ENCODE measurements at regions not wholly inside any gene's neighbourhood (a gene's known extent, or its start where the extent isn't known, plus 50 kb on each side); places are given as distances from the start of the nearest gene placed in this dataset.

DNA sequence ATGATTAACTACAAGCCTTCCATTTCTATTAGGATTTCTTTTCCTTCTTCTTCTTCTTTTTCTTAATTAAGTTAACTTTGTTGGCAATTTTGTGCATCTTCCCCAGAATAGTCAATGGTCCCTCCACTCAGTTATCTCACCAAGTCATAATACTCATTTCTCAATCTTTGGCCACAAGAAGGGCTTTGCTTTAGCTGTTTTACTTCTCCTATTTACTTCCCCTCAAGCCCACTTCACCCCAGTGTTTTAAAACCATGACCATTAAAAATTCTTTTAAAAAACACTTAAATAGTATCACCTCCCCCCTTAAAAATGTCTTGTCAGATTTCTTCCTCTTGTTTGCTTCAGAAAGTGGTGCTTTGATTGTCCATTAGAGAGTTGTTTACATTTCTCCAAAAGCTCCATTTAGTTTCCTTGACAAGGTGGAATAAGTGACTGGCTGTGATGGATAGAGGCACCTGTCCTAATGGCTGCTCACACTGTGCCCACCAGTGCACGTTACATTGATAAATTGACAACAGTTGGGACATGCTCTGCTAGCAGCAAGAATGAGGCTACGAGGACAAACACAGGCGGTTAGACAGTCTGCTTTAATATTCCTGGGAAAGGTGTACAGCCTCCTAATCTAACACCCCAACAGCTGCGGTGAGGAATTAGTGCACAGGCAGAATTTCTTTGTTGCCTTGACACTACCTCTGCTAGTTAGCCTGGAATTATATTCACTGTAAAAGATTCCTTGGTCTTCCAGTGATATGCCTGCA lies 354.7 kb downstream of the LMO4 start:
- ATAC-seq (no peak), DNase-seq (no peak)
- no peak overlapping the region for H3K4me3 ChIP-seq (ENCODE audit: low read length)
- CTCF ChIA-PET = no interaction called here
- Mint-ChIP-seq H3K4me3 (peak overlapping the region in 4 of 10 donors; percentile 15 to 85 (median 76)), H3K27ac (peak overlapping the region in 1 of 9 donors; percentile 24), H3K9me3 (peaks cover 0 to 4% (median 0%) of the 10 kb centered on the region in 11 donors), H3K27me3 (peaks cover 0 to 15% (median 0%) of the 10 kb centered on the region in 5 donors), H3K36me3 (no peaks in the 10 kb centered on the region), H3K4me1 (no peaks in the 10 kb centered on the region)
- no peaks in the 10 kb centered on the region for H3K4me1 ChIP-seq (ENCODE audit: control insufficient read depth in 2 of 2, insufficient read depth in 2 of 2, low read length in 2 of 2)
- intact Hi-C loops (cut with micrococcal nuclease) = no loop called here
- no peaks in the 10 kb centered on the region for H3K9me3 ChIP-seq (ENCODE audit: control insufficient read depth in 2 of 3, low read length in 3 of 3)
- no peaks in the 10 kb centered on the region for H3K27me3 ChIP-seq (ENCODE audit: control insufficient read depth in 2 of 2, insufficient read depth in 2 of 2, low read length in 2 of 2)
- H3K27ac ChIP-seq (ENCODE audit: low read depth, low read length) = no peak overlapping the region
- POLR2A ChIA-PET = no interaction called here
- no peaks in the 10 kb centered on the region for H3K36me3 ChIP-seq (ENCODE audit: control insufficient read depth in 2 of 3, insufficient read depth in 3 of 3, low read length in 3 of 3)

DNA sequence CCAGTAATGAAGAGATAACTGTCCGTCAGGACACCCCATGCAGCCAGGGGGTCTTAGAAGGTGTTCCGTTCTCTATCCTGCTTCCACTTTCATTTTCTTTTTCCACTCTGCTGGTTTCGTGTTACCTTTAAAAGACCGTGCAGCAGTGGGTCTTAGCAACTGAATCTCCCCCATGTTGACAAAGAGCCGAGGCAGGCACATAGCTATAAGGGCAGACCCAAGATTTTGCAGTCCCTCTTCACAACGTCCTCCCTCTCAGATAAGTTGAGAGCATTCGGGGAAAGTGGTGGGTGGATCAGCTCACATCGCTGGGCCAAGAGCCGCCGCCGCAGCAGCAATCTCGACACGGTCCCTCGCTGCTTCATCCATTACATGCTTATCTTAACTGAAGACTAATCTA lies 355.5 kb downstream of the LMO4 start:
- H3K4me3 ChIP-seq (ENCODE audit: low read length) = peak overlapping the region; percentile 6
- Mint-ChIP-seq H3K9me3 (peaks cover 0 to 4% (median 0%) of the 10 kb centered on the region in 11 donors), H3K27ac (peak overlapping the region in 7 of 9 donors; percentile 3 to 91 (median 46)), H3K36me3 (no peaks in the 10 kb centered on the region), H3K4me3 (peak overlapping the region in 9 of 10 donors; percentile 65 to 85 (median 74)), H3K4me1 (no peaks in the 10 kb centered on the region), H3K27me3 (peaks cover 0 to 19% (median 0%) of the 10 kb centered on the region in 5 donors)
- H3K4me1 ChIP-seq (ENCODE audit: control insufficient read depth in 2 of 2, insufficient read depth in 2 of 2, low read length in 2 of 2) = no peaks in the 10 kb centered on the region
- H3K27ac ChIP-seq (ENCODE audit: low read depth, low read length) = no peak overlapping the region
- no peaks in the 10 kb centered on the region for H3K36me3 ChIP-seq (ENCODE audit: control insufficient read depth in 2 of 3, insufficient read depth in 3 of 3, low read length in 3 of 3)
- CTCF ChIA-PET = interaction anchor here (0.7 kb wide), 1 partner anchor 76 kb away, joined by 3 read pairs; no protein-coding TSS in a partner anchor
- intact Hi-C loops (cut with micrococcal nuclease) = loop anchor here in 1 of 2 donors (2.0 kb wide), 1 partner anchor 355 kb away; the partner anchor contains the start of gene LMO4
- ATAC-seq = no peak
- POLR2A ChIA-PET = no interaction called here
- H3K27me3 ChIP-seq (ENCODE audit: control insufficient read depth in 2 of 2, insufficient read depth in 2 of 2, low read length in 2 of 2) = no peaks in the 10 kb centered on the region
- peak in 2 of 9 donors; percentile 5 to 7 for DNase-seq
- no peaks in the 10 kb centered on the region for H3K9me3 ChIP-seq (ENCODE audit: control insufficient read depth in 2 of 3, low read length in 3 of 3)

DNA sequence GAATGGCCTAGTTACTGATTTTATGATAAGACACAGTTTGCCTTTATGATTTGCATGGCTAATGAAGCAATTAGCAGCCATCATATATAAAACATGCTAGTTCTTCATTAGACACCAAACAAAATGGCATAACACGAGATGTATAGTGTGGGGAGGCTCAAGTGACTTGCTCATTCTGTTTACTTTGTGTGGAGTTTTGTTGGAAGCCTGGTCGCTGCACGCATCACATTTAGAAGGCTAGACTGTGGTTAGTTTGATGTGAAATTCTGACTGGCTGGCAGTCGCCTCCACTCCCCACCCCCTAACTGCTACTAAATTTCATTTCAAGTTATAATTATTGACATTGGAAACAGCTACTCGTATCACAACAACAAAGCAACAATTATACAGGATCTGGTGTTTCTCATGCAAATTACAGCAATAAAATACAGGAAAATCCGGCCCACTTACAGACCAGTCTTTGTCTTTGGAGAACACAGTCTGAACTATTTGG lies 356.1 kb downstream of the LMO4 start:
- no peak for ATAC-seq
- no peak overlapping the region for H3K27ac ChIP-seq (ENCODE audit: low read depth, low read length)
- H3K9me3 ChIP-seq (ENCODE audit: control insufficient read depth in 2 of 3, low read length in 3 of 3) = no peaks in the 10 kb centered on the region
- H3K36me3 ChIP-seq (ENCODE audit: control insufficient read depth in 2 of 3, insufficient read depth in 3 of 3, low read length in 3 of 3) = no peaks in the 10 kb centered on the region
- H3K4me3 ChIP-seq (ENCODE audit: low read length) = peak overlapping the region; percentile 6
- intact Hi-C loops (cut with micrococcal nuclease) = loop anchor here in 1 of 2 donors (2.0 kb wide), 1 partner anchor 356 kb away; the partner anchor contains the start of gene LMO4
- Mint-ChIP-seq H3K4me1 (no peaks in the 10 kb centered on the region), H3K9me3 (peaks cover 0 to 4% (median 0%) of the 10 kb centered on the region in 11 donors), H3K27ac (peak overlapping the region in 5 of 9 donors; percentile 3 to 58 (median 39)), H3K27me3 (peaks cover 0 to 19% (median 0%) of the 10 kb centered on the region in 5 donors), H3K4me3 (peak overlapping the region in 8 of 10 donors; percentile 65 to 77 (median 74)), H3K36me3 (no peaks in the 10 kb centered on the region)
- ChIA-PET POLR2A (no interaction called here), CTCF (no interaction called here)
- H3K27me3 ChIP-seq (ENCODE audit: control insufficient read depth in 2 of 2, insufficient read depth in 2 of 2, low read length in 2 of 2) = no peaks in the 10 kb centered on the region
- H3K4me1 ChIP-seq (ENCODE audit: control insufficient read depth in 2 of 2, insufficient read depth in 2 of 2, low read length in 2 of 2) = no peaks in the 10 kb centered on the region
- DNase-seq = peak in 1 of 9 donors; percentile 0

DNA sequence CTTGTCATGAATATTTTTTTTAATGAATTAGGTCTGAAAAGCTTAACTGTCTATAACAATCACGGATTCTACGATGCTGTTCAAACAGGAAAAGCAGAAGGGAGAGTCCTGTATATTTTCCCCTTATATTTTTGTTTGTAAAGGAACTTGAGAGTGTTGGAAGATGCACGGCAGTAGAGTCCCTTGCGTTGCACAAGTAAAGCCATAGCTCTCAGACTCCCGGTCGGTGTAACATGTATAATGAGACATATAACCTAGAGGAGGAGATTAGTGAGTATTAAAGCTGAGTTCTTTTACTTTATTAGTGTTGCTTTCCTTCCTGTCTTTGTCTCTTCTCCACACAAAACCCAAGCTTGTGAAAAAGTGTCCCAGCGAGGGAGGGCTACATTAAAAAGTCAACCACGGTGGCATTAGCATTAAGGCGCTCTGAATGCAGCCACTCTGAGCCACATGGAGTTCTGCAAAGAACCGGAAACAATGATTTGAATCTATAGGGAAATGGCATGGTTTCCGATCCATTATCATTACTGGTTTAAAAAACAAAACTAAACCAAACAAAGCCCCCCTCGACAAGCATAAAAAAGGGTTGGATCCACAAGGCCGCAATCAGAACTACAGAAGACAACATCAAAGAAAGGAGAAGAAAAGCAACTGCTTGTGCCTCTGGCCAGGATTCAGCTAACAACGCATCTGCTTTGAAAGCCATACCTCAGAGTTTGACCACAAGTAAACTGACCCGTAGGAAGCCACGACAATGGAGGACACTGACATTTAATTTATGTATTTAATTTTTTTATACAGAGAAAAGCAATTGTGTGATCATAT lies 356.8 kb downstream of the LMO4 start:
- H3K27me3 ChIP-seq (ENCODE audit: control insufficient read depth in 2 of 2, insufficient read depth in 2 of 2, low read length in 2 of 2) = no peaks in the 10 kb centered on the region
- no peaks in the 10 kb centered on the region for H3K4me1 ChIP-seq (ENCODE audit: control insufficient read depth in 2 of 2, insufficient read depth in 2 of 2, low read length in 2 of 2)
- Mint-ChIP-seq H3K27me3 (peaks cover 0 to 19% (median under 1%) of the 10 kb centered on the region in 5 donors), H3K4me3 (no peak overlapping the region), H3K27ac (no peak overlapping the region), H3K36me3 (no peaks in the 10 kb centered on the region), H3K9me3 (peaks cover 0 to 4% (median 0%) of the 10 kb centered on the region in 11 donors), H3K4me1 (no peaks in the 10 kb centered on the region)
- no peaks in the 10 kb centered on the region for H3K9me3 ChIP-seq (ENCODE audit: control insufficient read depth in 2 of 3, low read length in 3 of 3)
- POLR2A ChIA-PET = no interaction called here
- CTCF ChIA-PET = interaction anchor here (0.6 kb wide), 1 partner anchor 64 kb away, joined by 3 read pairs; no protein-coding TSS in a partner anchor
- H3K36me3 ChIP-seq (ENCODE audit: control insufficient read depth in 2 of 3, insufficient read depth in 3 of 3, low read length in 3 of 3) = no peaks in the 10 kb centered on the region
- intact Hi-C loops (cut with micrococcal nuclease) = loop anchor here in 1 of 2 donors (2.0 kb wide), 1 partner anchor 357 kb away; the partner anchor contains the start of gene LMO4
- ATAC-seq (no peak), DNase-seq (no peak)
- no peak overlapping the region for H3K4me3 ChIP-seq (ENCODE audit: low read length)
- H3K27ac ChIP-seq (ENCODE audit: low read depth, low read length) = no peak overlapping the region

DNA sequence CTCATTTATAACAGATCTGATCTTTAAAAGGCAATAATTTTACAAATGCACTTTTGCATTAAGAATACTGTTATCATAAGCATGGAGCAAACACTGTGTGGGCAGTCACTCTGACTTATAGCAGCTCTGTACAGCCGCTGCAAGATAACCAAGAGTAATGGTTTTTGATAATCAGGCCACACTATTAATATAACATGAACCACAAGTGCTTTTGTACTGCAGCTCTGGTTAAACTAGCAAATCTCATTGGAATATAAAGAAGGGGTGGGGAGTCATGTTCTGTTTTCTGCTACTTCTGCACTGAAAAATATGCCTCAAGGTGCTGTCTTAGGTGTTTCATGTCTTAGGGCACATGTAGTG lies 357.4 kb downstream of the LMO4 start:
- intact Hi-C loops (cut with micrococcal nuclease) = no loop called here
- ChIA-PET CTCF (interaction anchor here (0.6 kb wide), 2 partner anchors 64 to 142 kb away, joined by 3 read pairs; no protein-coding TSS in a partner anchor), POLR2A (no interaction called here)
- peaks cover 0 to 4% (median 0%) of the 10 kb centered on the region in 11 donors for H3K9me3 Mint-ChIP-seq
- Histone ChIP-seq H3K9me3 (ENCODE audit: control insufficient read depth in 2 of 3, low read length in 3 of 3) (no peaks in the 10 kb centered on the region), H3K27me3 (ENCODE audit: control insufficient read depth in 2 of 2, insufficient read depth in 2 of 2, low read length in 2 of 2) (no peaks in the 10 kb centered on the region), H3K4me1 (ENCODE audit: control insufficient read depth in 2 of 2, insufficient read depth in 2 of 2, low read length in 2 of 2) (no peaks in the 10 kb centered on the region), H3K4me3 (ENCODE audit: low read length) (no peak overlapping the region), H3K27ac (ENCODE audit: low read depth, low read length) (no peak overlapping the region), H3K36me3 (ENCODE audit: control insufficient read depth in 2 of 3, insufficient read depth in 3 of 3, low read length in 3 of 3) (no peaks in the 10 kb centered on the region)
- H3K4me3 Mint-ChIP-seq = no peak overlapping the region
- no peaks in the 10 kb centered on the region for H3K4me1 Mint-ChIP-seq
- H3K27me3 Mint-ChIP-seq = peaks cover 0 to 25% (median 6%) of the 10 kb centered on the region in 5 donors
- no peak overlapping the region for H3K27ac Mint-ChIP-seq
- DNase-seq (no peak), ATAC-seq (no peak)
- H3K36me3 Mint-ChIP-seq = no peaks in the 10 kb centered on the region

DNA sequence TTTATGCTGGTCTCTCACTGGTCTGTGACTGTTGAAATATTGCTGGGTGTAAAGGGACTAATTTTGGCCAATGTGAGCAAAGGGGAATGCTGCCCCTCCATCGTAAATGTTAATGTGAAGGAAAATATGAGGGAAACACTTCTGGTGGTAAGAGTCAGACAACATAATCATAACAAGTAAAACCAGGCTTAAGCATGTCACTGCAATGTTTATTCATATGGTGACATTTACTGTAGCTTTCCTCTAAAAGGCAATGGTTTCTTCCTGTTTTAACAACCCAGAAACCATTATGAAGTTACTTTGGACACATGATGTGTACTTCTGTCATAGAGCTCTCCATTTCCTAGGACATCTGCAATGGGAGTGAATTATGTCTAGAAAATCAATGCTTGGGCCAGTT lies 358.0 kb downstream of the LMO4 start:
- CTCF ChIA-PET = interaction anchor here (0.6 kb wide), 1 partner anchor 141 kb away, joined by 3 read pairs; no protein-coding TSS in a partner anchor
- intact Hi-C loops (cut with micrococcal nuclease) = no loop called here

More for the DNA sequence above, 358.0 kb downstream of the LMO4 start:
- peak overlapping the region in 1 of 9 donors; percentile 42 for H3K27ac Mint-ChIP-seq
- no peak overlapping the region for H3K4me3 Mint-ChIP-seq
- H3K36me3 Mint-ChIP-seq = no peaks in the 10 kb centered on the region
- no peak overlapping the region for H3K27ac ChIP-seq (ENCODE audit: low read depth, low read length)
- POLR2A ChIA-PET = no interaction called here
- DNase-seq = no peak
- no peaks in the 10 kb centered on the region for H3K36me3 ChIP-seq (ENCODE audit: control insufficient read depth in 2 of 3, insufficient read depth in 3 of 3, low read length in 3 of 3)
- no peaks in the 10 kb centered on the region for H3K4me1 ChIP-seq (ENCODE audit: control insufficient read depth in 2 of 2, insufficient read depth in 2 of 2, low read length in 2 of 2)
- H3K27me3 ChIP-seq (ENCODE audit: control insufficient read depth in 2 of 2, insufficient read depth in 2 of 2, low read length in 2 of 2) = no peaks in the 10 kb centered on the region
- ATAC-seq = no peak
- H3K4me1 Mint-ChIP-seq = no peaks in the 10 kb centered on the region
- no peak overlapping the region for H3K4me3 ChIP-seq (ENCODE audit: low read length)
- H3K27me3 Mint-ChIP-seq = peaks cover 0 to 25% (median 6%) of the 10 kb centered on the region in 5 donors
- H3K9me3 ChIP-seq (ENCODE audit: control insufficient read depth in 2 of 3, low read length in 3 of 3) = no peaks in the 10 kb centered on the region
- H3K9me3 Mint-ChIP-seq = peaks cover 0 to 4% (median 0%) of the 10 kb centered on the region in 11 donors
